ENCODE measurements at regions not wholly inside any gene's neighbourhood (a gene's known extent, or its start where the extent isn't known, plus 50 kb on each side); places are given as distances from the start of the nearest gene placed in this dataset.

GRCh38 chr14:38524636-38525509, 269.0 kb upstream of the CLEC14A start:
- DNase-seq (ENCODE audit: low read depth): no peak

GRCh38 chr14:38522724-38523123, 266.8 kb upstream of the CLEC14A start:
- no peak for DNase-seq (ENCODE audit: low read depth)

GRCh38 chr14:38521591-38521990, 265.7 kb upstream of the CLEC14A start:
- DNase-seq (ENCODE audit: low read depth): no peak

GRCh38 chr14:38517426-38517825, 261.5 kb upstream of the CLEC14A start:
- DNase-seq (ENCODE audit: low read depth): no peak

GRCh38 chr14:38512236-38512635, 256.3 kb upstream of the CLEC14A start:
- DNase-seq (ENCODE audit: low read depth): no peak

GRCh38 chr14:38507299-38507698, 251.4 kb upstream of the CLEC14A start:
- peak; percentile 73 for DNase-seq (ENCODE audit: low read depth)

- no peak for DNase-seq (ENCODE audit: low read depth)
Measured at GRCh38 chr14:38505973-38506249, 250.0 kb upstream of the CLEC14A start.

GRCh38 chr14:38505221-38505972, 249.5 kb upstream of the CLEC14A start:
- DNase-seq (ENCODE audit: low read depth): peak; percentile 22

GRCh38 chr14:38504175-38504574, 248.3 kb upstream of the CLEC14A start:
- DNase-seq (ENCODE audit: low read depth): no peak

- DNase-seq (ENCODE audit: low read depth): no peak
Measured at GRCh38 chr14:38502239-38502638, 246.3 kb upstream of the CLEC14A start.

- no peak for DNase-seq (ENCODE audit: low read depth)
Measured at GRCh38 chr14:38500125-38500524, 244.2 kb upstream of the CLEC14A start.

- peak; percentile 77 for DNase-seq (ENCODE audit: low read depth)
Measured at GRCh38 chr14:38496092-38496491, 240.2 kb upstream of the CLEC14A start.

- no peak for DNase-seq (ENCODE audit: low read depth)
Measured at GRCh38 chr14:38490273-38490672, 234.4 kb upstream of the CLEC14A start.

- no peak for DNase-seq (ENCODE audit: low read depth)
Measured at GRCh38 chr14:38485026-38485425, 229.1 kb upstream of the CLEC14A start.

GRCh38 chr14:38481952-38482678, 226.2 kb upstream of the CLEC14A start:
- peak; percentile 75 for DNase-seq (ENCODE audit: low read depth)

GRCh38 chr14:38469156-38469555, 213.3 kb upstream of the CLEC14A start:
- DNase-seq (ENCODE audit: low read depth): no peak

GRCh38 chr14:38442208-38442607, 186.3 kb upstream of the CLEC14A start:
- no peak for DNase-seq (ENCODE audit: low read depth)

GRCh38 chr14:38432186-38432585, 176.3 kb upstream of the CLEC14A start:
- no peak for DNase-seq (ENCODE audit: low read depth)

- DNase-seq (ENCODE audit: low read depth): no peak
Measured at GRCh38 chr14:38431156-38431555, 175.3 kb upstream of the CLEC14A start.

GRCh38 chr14:38430522-38430921, 174.6 kb upstream of the CLEC14A start:
- no peak for DNase-seq (ENCODE audit: low read depth)

GRCh38 chr14:38425324-38425976, 169.6 kb upstream of the CLEC14A start:
- no peak for DNase-seq (ENCODE audit: low read depth)

GRCh38 chr14:38420048-38420447, 164.2 kb upstream of the CLEC14A start:
- DNase-seq (ENCODE audit: low read depth): no peak

Measured in myocyte (in vitro differentiated cells).